Non-pigmented ciliary epithelial cell (primary cell): ENCODE measurements at regions not wholly inside any gene's neighbourhood (a gene's known extent, or its start where the extent isn't known, plus 50 kb on each side); places are given as distances from the start of the nearest gene placed in this dataset.
A peak's percentile ranks its signal among the peaks of the same experiment; 100 is the strongest.
"Not testable (repeated sequence)": the region's sequence is repeated elsewhere in the genome, so short reads cannot be mapped to it uniquely, and the experiment has no call there.

ENCODE experiments used
- DNase-seq: peaks from one replicate; pipeline ENCODE4 v3.0.0-alpha.2; 2010; ENCODE audit warnings: low read depth

DNA sequence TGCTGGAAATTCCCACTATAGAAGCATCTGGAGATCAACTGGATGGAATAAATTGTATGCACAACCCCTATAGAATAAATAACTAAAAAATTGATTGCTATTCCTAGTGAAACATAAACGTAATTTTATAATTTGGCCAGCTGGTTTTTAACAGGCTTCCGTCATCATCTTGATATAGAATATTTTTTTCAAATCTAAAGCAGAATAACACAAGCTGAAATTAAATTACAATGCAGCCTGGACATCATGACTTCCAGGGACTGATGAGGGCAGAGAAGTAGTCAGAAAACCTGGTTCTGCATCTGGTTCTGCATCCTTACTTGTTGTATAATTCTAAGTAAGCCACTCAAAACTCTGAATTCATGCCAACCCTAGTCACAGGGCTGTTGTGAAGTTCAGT is 146.1 kb downstream of the MEX3B start:
- DNase-seq = no peak

DNA sequence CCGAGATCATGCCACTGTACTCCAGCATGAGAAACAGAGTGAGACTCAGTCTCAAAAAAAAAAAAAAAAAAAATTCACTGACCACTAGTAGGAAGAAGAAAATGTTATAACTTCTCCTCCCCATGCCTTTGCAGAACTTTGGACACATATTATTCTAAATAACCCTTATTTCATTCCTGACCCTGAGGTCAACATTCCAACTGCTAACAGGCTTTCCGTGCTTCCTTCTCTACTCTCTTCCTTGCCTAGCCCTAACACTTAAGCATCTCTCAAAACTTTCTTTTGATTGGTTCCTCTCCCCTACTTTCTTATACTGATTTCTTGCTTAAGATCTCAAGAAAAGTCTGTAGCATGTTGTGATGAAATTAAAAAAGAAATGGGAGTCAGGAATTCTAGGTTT is 146.8 kb downstream of the MEX3B start:
- no peak for DNase-seq

DNA sequence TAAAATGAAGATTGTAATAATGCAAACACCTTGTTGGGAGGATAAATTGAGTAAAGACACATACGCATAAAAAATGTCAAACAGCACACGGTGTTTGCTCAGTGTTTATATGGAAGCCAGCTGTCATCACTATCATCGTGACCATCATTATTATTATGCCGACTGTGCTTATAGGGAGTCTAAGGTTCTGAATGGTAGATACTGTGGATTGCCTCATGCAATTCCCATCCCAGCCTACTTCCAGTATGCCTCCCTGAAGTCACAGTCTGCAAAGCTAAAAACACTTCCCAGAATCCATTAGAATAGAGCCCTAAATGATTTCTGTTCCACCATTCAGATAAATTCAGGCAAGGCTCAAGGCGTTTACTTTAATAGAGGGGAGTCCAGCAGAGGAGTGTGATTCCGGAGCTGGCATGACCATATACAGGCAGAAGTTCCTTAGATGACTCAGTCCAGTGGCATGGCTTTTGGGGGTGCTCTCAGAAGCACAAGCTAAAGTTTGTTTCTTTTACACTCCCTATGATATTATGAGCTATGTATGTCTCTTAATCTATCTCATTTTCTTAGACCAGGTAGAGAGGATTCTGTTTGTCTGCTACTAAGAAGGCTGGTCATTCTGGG is 148.7 kb downstream of the MEX3B start:
- DNase-seq = peak; percentile 70

DNA sequence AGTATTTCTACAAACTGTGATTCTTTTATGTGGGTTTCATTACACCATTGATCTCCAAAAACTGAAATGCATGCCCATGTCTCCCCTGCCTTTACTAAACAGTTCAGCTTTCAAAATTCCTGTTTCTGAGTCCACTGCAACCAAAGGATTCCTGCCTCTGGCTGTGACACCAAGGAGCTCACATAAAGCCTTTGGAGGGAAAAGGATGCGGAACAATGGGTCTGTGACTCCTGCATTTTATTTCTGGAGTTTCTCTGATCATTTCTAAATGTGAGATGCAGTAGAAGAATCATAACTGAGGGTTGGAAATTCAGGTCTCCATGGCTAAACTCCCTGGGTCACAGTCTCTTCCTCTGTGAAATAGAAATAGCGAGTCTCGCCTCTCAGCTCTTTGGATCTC is 149.5 kb downstream of the MEX3B start:
- no peak for DNase-seq

DNA sequence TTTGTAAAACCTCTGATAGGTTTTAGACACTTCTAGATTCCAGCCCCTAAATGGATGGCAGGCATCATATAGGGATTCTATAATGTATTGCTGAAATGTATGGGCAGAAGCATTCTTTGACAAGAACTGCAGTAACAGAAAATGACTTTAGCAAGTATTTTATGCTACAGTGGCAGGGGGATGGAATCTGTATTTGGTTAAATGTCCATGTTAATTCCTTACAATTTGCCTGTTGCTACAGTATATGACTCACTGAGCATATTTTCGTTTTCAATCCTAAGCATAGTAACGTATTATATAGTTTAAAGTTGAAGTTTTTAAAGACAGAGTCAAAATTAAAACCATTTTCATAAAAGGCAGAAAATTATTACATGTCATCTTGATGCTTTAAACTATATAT is 150.1 kb downstream of the MEX3B start:
- DNase-seq = no peak

DNA sequence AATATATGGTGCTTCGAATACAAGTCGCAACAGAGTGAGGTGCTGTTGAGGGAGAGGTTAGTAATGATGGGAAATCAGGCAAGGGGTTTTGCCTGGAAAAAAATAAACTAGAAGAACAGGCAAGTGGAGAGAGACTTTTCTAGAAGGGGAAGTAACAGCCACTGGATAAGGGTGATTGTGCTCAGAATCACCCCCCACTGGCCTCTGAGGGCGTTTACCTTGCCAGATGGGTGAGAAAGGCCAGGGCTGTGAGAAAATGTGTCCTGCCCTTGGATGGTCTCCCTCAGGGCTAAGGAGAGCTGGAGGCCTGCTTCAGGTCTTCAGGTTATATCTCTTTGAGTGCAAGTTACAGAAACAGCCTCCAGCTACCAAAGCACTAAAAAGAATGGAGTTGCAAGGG is 151.8 kb downstream of the MEX3B start:
- no peak for DNase-seq

DNA sequence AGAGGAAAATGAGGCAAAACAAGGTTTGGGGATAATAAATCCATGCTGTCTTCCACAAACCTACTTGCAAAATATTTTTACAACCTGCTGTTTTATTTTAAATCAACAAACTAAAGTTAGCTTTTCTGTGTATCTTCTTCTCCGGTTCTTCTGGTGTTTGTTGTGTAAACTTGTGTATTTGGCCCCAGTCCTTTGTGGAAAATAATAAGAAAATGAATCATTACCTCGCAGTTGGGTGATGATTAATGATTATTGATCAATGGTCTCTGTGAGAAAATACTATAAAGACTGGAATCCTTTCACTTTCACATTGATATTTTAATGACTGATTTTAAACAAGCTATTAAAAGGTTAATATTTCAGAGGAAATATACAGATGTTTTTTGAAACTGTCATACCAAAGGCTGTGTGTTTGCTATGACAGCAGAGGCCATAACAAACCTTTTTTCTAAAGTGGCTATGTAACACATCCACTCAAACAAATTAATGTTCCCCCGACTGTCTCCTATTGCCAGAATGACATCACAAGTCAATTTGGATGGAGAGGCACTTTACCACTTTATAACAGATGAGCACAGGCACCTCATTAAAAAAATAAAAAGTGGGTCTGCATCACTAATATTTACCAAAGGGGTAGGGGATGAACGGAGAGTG is 152.5 kb downstream of the MEX3B start:
- DNase-seq = no peak

DNA sequence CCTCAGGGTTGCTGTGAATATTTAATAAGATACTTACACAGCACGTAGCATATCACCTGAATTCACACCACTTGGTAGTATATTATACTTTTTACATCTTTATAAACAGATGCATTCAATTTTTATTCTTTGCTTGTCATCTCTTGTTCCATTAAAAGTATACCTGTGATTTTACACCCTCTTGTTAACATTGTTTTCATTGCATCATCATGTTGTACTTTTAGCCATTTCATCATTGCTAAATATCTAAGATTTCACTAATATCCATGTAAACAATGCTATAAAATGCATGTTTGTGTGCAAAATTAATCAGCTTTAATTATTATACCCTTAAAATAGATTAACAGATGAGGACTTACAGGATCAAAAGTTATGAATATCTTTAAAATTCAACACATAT is 155.3 kb downstream of the MEX3B start:
- no peak for DNase-seq

DNA sequence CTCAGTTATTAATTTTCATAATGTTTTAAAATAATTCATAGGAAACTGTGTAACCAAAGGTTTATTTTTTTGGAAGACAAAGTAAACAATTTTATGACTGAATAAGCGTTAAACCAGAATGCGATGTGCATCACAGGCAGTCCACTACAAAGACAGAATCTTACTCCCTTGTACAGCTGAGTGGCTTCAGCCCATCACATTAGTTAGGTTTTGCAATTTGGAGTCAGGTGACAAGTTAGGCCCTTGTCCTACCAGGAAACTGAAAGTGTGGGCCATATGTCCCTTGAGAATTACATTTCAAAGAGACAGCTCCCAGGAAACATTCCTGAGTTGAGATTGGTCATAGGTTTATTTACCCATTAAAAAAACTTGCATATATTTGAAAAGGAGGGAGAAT is 156.3 kb downstream of the MEX3B start:
- no peak for DNase-seq

DNA sequence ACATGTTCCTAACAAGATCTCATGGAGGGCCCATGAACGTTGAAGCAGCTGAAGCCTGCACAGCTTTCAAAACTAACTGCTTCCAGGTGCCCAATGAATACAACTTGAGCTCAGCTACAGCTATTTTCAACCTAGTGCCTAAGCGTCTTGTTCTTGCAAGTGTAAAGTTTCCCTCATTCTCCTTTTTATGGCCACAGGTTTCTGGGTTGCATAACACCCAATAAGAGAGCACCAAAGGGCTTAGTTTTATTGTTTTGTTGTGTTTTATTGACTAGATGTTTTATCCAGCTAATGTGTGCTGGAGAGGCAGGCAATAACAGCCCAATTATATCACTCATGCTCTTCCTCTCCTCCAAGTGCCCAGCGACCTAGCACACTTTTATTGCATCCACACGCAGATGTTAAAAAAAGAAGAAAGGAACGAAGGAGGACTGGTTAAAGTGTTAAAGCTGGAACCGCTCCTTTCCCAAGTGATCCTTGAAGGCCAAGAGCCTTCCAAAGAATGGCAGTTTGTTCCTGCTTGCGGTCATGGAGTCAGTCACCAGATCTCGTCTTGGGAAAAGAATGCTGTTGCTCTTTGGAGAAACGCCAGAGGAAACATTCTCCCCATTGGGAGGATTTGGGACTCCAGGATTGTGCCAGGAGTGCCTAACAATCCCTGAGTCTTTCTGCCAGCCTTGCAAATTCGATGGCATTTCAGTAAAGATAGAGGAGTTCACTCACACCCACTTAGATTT is 156.9 kb downstream of the MEX3B start:
- DNase-seq = no peak

DNA sequence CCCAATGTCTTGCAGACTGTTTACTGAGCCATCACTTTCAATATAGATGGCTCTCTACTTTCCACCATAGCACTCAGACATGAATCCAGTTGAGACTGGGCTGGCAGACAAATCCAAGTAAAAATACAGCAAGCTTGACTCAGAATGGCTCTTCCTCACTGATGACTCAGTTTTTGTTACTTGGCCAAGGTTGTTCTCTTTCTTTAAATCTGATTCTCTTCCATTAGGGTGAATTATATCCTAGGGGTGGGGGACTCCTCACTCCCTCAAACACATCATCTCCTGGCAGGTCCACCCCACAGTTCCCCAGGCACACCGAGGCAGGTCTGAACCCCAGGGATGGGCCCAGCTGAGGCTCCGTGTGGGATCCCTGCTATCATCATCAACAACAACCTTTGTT is 157.9 kb downstream of the MEX3B start:
- DNase-seq = no peak

DNA sequence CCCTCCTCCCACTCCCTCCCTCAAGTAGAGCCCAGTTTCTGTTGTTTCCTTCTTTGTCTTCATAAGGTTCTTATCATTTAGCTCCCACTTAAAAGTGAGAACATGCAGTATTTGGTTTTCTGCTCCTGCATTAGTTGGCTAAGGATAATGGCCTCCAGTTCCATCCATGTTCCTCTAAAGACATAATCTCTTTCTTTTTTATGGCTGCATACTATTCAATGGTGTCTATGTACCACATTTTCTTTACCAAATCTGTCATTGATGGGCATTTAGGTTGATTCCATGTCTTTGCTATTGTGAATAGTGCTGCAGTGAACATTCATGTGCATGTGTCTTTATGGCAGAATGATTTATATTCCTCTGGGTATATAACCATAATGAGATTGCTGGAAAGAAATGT is 158.6 kb downstream of the MEX3B start:
- DNase-seq = not testable (repeated sequence)

DNA sequence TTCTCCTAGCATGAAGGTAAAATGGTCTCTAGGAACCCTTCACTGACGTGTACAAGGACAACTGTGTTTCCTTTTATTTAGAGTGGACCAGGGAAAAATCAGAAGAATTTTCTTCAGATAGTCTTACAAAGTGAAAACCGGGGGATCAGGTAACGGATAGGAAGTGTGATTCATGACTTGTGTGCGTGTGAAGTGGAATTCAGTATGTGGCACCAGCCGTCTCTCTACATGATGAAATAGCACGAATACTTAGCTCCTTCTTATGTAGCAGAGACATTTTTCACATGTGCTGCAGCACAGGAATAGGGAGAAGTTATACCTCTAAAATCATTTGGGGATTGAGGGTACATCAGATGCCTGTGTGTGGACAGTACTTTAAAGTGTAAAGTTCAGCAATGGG is 159.2 kb downstream of the MEX3B start:
- DNase-seq = peak; percentile 60

DNA sequence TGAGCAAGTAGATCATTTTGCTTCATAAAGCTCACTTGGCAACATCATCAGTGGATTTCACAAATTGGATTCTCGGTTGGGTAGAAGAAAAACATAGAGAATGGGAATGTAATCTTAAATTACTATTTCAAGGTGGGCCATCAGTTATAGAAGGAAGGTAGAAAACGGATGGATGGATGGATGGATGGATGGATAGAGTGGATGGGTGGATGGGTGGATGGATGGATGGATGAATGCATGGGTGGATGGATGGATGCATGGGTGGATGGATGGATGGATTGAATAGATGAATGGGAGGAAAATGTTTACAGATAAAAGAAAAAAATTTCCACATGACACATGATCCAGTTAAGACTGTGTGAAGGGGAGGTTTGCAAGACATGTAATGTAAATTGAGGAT is 159.7 kb downstream of the MEX3B start:
- no peak for DNase-seq

DNA sequence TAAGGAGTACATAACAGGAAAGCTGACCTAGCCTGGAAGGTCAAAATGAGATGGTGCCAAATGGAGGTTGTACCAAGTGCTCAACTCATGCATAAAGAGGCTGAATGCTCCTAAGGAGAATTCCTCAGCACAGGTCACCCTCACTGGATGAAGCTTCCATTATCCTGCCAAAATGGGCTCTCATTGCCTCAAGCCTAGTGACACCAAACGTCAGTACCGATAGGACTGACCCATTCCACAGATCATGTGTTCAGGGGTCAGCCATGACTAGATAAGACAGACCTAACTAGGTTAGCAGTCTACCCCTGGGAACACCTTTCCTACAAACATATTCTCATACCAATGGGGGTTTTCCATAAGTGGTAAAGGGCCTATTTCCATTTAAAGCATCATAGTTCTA is 160.7 kb downstream of the MEX3B start:
- no peak for DNase-seq

DNA sequence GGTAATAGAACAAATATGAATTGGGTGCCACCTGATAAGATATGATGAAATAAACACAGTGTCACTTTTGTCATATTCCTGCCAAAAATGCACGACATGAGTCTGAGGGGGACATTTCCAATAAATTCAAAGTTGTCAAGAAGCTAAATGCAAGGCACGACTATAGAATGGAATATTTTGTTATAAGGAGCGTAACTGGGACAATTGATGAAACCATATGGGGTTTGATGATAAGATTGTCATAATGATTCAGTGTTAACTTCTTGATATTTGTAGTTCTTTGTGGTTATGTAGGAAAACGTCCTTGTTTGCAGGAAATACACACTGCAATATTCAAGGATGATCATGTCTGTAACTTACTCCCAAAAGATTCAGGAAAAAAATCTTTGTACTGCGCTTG is 163.3 kb downstream of the MEX3B start:
- DNase-seq = no peak

DNA sequence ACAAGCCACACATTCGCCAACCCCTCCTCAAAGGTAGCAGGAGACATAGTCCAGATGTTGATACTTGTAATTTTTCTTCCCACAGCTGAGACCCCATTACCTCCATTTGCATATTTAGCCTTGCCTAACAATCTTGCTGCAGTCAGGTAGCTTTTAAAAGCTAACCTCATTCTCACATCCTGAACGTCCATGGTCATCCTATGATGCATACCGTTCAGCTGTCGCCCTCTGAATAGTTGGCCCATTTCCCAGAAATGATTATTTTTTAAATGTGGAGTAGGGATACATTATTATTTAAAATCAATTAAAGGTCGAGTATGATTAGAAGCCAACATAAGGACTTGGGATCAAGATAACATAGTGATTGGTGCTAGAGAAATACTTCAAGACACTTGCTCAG is 165.0 kb downstream of the MEX3B start:
- no peak for DNase-seq

DNA sequence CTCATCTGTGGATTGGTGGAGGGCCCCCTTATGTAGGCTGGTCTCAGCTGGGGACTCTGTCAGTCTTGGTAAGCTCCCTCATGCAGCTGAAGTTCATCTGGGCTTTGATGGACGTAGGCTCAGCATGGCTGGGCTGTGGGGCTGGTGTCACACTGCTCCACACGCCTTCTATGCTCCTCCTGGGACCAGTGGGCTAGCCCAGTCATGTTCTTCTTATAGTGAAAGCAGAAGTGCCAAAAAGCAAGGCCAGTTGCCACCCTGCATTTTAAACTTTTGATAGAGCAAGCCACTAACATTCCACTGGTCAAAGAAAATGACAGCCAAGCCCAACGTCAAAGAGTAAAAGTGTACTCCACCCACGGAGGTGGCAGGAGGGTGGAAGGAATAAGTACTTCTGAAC is 165.5 kb downstream of the MEX3B start:
- DNase-seq = no peak

DNA sequence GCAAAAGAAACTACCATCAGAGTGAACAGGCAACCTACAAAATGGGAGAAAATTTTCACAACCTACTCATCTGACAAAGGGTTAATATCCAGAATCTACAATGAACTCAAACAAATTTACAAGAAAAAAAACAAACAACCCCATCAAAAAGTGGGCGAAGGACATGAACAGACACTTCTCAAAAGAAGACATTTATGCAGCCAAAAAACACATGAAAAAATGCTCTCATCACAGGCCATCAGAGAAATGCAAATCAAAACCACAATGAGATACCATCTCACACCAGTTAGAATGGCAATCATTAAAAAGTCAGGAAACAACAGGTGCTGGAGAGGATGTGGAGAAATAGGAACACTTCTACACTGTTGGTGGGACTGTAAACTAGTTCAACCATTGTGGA is 170.1 kb downstream of the MEX3B start:
- not testable (repeated sequence) for DNase-seq

DNA sequence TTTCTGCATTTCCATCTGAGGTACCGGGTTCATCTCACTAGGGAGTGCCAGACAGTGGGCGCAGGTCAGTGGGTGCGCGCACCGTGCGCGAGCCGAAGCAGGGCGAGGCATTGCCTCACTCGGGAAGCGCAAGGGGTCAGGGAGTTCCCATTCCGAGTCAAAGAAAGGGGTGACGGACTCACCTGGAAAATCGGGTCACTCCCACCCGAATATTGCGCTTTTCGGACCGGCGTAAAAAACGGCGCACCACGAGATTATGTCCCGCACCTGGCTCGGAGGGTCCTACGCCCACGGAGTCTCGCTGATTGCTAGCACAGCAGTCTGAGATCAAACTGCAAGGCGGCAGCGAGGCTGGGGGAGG is 175.1 kb downstream of the MEX3B start:
- DNase-seq = not testable (repeated sequence)

DNA sequence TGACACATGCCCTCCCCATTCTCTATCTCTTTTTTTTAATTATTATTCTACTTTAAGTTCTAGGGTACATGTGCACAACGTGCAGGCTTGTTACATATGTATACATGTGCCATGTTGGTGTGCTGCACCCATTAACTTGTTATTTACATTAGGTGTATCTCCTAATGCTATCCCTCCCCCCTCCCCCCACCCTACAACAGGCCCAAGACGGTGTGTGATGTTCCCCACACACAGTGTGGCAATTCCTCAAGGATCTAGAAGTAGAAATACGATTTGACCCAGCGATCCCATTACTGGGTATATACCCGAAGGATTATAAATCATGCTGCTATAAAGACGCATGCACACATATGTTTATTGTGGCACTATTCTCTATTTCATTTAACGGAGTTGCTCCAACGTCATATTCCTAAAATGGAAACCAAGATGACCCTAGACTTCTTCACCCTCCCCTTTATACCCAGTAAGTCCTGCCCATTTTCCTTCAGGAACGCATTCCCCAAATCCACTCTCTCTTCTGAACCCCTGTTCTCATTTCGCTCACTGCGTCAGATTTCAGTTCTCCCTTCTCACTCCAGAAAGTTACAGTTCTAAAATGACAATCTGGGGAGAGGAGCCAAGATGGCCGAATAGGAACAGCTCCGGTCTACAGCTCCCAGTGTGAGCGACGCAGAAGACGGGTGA is 175.6 kb downstream of the MEX3B start:
- not testable (repeated sequence) for DNase-seq

DNA sequence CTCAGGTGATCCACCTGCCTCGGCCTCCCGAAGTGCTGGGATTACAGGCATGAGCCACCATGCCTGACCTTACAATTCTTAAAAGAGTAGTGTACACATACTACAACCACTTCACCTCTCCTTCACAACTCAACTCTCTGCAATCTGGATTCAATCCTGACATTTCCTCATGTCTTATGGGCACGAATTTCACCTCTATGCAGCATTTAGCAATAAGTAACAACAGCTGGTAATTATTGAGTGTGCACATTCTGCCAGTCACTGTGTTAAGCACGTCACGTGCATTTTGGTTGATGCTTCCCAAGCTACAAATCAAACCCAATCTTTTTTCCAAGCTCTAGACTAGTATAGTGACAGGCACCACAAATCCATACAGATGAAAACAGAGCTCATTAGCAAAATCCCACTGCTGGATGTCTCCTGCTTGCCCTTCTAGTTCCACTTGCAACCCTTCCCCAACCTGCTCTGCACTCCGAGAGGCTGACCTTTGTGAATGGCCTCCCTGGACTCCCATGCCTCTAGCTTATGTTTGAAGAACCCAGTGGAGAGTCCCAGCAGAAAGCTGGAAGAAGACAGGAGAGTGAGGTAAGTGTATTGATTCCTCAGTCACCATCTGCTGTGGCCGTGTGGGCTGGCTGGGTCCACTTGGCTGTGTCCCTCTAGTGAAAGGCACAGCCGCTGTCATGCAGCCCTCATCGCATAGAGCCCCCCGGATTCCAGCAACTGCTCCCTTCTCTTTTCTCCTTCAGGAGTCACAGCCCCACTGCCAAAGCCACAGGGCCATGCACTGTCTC is 176.5 kb downstream of the MEX3B start:
- DNase-seq = no peak
